HL-60 (cell line): ENCODE measurements at regions not wholly inside any gene's neighbourhood (a gene's known extent, or its start where the extent isn't known, plus 50 kb on each side); places are given as distances from the start of the nearest gene placed in this dataset.

Experiments
- DNase-seq, 2 experiments: peaks; one replicate each; pipeline ENCODE4 v3.0.0-alpha.2; 2010 to 2020; ENCODE audit warnings: low read depth in 1 of 2, low spot score in 1 of 2
- H3K27ac ChIP-seq: fragments of 250-450 bp; sonication (Bioruptor Pico); replicated peaks from 2 replicates; pipeline ENCODE4 v1.5.1; 2020; ENCODE audit warnings: mild to moderate bottlenecking, moderate library complexity
- H3K27me3 ChIP-seq: fragments of 250-450 bp; sonication (Bioruptor Pico); 2 replicates; pipeline ENCODE4 v1.5.1; 2021; ENCODE audit warnings: mild to moderate bottlenecking, moderate library complexity; ENCODE audit not compliant: insufficient read depth, poor library complexity, severe bottlenecking
- H3K4me3 ChIP-seq: replicated peaks from 2 replicates; pipeline ENCODE4 v1.5.1; 2011; ENCODE audit warnings: mild to moderate bottlenecking, control low read depth, low read length; ENCODE audit not compliant: insufficient read depth
- GABPA ChIP-seq: IDR thresholded peaks from 2 replicates; pipeline ENCODE4 v1.6.1; 2012; ENCODE audit warnings: low read depth
- POLR2AphosphoS5 ChIP-seq: IDR thresholded peaks from 2 replicates; pipeline ENCODE4 v1.6.1; 2012; ENCODE audit warnings: low read depth
- SPI1 ChIP-seq: IDR thresholded peaks from 2 replicates; pipeline ENCODE4 v1.6.1; 2012; ENCODE audit warnings: low read depth, mild to moderate bottlenecking, borderline replicate concordance
- TF ChIP-seq, protein P1 (sequence below): IDR thresholded peaks from 2 replicates; pipeline ENCODE4 v1.6.1; 2012; ENCODE audit warnings: low read depth; ENCODE audit not compliant: insufficient replicate concordance
- TF ChIP-seq, protein P2 (sequence below): IDR thresholded peaks from one replicate; pipeline ENCODE4 v1.5.1; 2011; ENCODE audit warnings: low read length, control low read depth, inconsistent platforms; ENCODE audit not compliant: insufficient read depth

DNA sequence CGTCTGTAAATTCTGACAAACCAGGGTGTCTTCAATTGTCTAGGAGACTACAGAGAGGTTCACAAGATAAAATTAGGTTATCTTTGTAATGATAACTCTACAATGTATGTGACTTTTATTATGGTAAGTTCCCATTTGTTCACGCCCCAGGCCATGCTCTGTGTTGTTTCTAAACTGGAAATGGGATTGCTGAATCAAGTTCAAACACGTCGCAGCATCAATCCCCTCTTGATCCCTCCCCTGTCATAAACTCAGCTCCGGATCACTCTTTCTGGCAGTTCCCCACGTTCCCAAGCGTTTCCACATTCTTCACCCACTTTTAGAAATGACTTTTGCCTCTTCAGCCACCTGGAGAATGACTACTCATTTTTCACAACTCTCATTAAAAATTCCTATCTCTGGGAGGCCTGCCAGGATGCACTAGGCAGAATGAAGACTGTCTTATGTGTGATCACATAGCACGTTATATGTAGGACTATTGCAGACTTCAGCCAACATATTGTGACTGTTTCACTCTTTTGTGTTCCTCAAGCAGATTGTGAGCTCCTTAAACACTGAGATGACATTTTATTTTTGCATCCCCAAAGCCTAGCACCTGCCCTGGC lies 1124.2 kb upstream of the WWC1 start:
- Histone ChIP-seq H3K27me3 (no peaks in the 10 kb centered on the region), H3K27ac (no peak overlapping the region), H3K4me3 (no peak overlapping the region)
- TF ChIP-seq, protein P1, sequence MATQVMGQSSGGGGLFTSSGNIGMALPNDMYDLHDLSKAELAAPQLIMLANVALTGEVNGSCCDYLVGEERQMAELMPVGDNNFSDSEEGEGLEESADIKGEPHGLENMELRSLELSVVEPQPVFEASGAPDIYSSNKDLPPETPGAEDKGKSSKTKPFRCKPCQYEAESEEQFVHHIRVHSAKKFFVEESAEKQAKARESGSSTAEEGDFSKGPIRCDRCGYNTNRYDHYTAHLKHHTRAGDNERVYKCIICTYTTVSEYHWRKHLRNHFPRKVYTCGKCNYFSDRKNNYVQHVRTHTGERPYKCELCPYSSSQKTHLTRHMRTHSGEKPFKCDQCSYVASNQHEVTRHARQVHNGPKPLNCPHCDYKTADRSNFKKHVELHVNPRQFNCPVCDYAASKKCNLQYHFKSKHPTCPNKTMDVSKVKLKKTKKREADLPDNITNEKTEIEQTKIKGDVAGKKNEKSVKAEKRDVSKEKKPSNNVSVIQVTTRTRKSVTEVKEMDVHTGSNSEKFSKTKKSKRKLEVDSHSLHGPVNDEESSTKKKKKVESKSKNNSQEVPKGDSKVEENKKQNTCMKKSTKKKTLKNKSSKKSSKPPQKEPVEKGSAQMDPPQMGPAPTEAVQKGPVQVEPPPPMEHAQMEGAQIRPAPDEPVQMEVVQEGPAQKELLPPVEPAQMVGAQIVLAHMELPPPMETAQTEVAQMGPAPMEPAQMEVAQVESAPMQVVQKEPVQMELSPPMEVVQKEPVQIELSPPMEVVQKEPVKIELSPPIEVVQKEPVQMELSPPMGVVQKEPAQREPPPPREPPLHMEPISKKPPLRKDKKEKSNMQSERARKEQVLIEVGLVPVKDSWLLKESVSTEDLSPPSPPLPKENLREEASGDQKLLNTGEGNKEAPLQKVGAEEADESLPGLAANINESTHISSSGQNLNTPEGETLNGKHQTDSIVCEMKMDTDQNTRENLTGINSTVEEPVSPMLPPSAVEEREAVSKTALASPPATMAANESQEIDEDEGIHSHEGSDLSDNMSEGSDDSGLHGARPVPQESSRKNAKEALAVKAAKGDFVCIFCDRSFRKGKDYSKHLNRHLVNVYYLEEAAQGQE = no peak
- TF ChIP-seq SPI1 (no peak), POLR2AphosphoS5 (no peak), GABPA (no peak)
- TF ChIP-seq, protein P2, sequence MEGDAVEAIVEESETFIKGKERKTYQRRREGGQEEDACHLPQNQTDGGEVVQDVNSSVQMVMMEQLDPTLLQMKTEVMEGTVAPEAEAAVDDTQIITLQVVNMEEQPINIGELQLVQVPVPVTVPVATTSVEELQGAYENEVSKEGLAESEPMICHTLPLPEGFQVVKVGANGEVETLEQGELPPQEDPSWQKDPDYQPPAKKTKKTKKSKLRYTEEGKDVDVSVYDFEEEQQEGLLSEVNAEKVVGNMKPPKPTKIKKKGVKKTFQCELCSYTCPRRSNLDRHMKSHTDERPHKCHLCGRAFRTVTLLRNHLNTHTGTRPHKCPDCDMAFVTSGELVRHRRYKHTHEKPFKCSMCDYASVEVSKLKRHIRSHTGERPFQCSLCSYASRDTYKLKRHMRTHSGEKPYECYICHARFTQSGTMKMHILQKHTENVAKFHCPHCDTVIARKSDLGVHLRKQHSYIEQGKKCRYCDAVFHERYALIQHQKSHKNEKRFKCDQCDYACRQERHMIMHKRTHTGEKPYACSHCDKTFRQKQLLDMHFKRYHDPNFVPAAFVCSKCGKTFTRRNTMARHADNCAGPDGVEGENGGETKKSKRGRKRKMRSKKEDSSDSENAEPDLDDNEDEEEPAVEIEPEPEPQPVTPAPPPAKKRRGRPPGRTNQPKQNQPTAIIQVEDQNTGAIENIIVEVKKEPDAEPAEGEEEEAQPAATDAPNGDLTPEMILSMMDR = no peak
- DNase-seq = no peak

DNA sequence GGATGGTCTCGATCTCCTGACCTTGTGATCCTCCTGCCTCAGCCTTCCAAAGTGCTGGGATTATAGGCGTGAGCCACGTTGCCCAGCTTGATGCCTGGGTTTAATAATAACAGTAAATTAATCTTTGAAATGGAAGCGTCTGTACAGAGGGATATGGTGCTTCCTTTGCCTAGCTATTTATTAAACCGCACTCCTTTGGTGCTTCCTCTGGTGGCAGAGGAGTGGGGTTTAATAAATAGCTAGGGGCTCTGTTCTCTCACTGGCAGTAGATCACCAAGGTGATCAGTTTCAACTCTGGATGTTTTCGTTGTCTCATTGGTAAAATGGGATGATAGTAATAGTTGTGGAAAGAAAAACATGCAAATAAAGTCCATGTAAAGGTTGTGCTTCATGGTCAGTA lies 1122.5 kb upstream of the WWC1 start:
- Histone ChIP-seq H3K27ac (no peak overlapping the region), H3K4me3 (no peak overlapping the region), H3K27me3 (no peaks in the 10 kb centered on the region)
- DNase-seq = no peak
- no peak for TF ChIP-seq POLR2AphosphoS5
- TF ChIP-seq, protein P2 = no peak
- TF ChIP-seq, protein P1 = no peak
- no peak for TF ChIP-seq GABPA

DNA sequence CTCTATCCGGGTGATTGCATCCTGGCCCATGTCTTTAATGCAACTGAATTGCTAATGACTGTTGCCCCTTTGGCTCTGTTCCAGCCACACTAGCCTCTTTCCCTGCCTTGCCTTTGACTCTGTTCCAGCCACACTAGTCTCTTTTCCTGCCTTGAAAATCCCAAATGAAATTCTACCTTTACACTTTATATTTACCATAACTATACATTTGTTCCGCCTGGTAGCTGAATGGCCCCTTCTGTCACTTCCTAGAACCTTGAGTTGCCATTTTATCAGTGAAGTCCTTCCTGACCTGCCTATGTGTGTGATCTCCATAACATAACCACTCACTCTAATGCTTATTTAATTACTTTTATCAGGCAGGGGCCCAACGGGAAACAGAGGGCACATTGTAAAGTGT lies 1120.4 kb upstream of the WWC1 start:
- H3K27ac ChIP-seq = no peak overlapping the region
- no peak for DNase-seq
- H3K4me3 ChIP-seq = no peak overlapping the region
- no peaks in the 10 kb centered on the region for H3K27me3 ChIP-seq
- no peak for TF ChIP-seq GABPA
- TF ChIP-seq, protein P2 = no peak
- no peak for TF ChIP-seq POLR2AphosphoS5
- TF ChIP-seq SPI1 = no peak
- TF ChIP-seq, protein P1 = no peak
